ENCODE measurements at regions not wholly inside any gene's neighbourhood (a gene's known extent, or its start where the extent isn't known, plus 50 kb on each side); places are given as distances from the start of the nearest gene placed in this dataset.

DNA sequence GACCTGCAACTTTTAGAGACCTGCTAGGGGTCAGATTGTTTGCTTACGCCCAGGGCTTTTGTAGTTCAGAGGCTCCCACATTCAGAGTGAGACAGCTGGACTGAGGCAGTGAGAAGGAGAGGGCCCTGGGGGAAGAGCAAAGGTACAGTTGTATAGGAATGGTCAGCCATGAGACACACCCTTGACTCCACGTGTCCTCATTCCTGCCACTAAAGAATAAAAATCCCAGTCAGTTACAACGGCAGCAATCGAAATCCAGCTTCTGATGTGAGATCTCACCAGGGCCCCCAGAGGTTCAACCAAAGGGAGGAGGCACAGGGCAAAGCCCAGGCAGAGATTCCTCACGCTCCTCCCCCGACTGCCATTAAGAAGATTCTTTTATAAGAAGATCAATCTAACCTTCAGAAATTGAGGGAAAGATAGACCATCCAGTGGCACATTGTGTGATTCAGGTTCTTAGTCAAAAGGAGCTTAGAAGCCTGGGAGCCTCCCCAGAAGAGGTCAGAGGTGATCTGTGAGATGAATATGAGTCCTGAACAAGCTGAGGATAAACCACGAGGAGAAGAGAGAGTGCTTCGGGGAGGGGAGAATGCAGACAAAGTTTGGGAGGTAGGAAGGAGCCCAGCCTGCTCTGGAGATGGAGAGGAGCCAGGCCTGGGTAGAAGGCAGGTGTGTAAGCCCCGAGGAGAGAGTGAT is 317.0 kb downstream of the CYP26B1 start:
- no peak for DNase-seq

DNA sequence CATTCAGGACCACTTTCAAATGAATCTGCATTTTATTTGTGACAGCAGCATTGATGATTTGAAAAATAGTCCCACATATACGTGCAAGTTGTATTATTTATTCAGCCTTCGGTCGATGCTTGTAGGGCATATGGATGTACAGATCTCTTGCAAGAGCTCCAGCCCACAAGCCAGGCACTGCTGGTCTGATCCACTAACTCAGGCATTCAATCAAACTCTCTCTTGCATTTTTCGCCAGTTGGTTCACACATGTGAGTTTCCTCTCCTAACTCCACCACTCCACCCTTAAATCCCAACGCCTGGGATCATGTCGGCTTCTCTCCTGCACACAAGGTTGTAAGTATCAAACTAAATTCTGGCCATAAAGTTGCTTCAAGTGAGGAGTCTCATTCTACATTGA is 318.7 kb downstream of the CYP26B1 start:
- Histone ChIP-seq H3K27me3 (no peaks in the 10 kb centered on the region), H3K27ac (no peak overlapping the region), H3K36me3 (no peaks in the 10 kb centered on the region), H3K9me3 (no peaks in the 10 kb centered on the region), H3K4me3 (no peak overlapping the region), H3K4me1 (no peaks in the 10 kb centered on the region)
- FAIRE-seq (no peak), ATAC-seq (no peak), DNase-seq (no peak)
- TF ChIP-seq, protein P1, sequence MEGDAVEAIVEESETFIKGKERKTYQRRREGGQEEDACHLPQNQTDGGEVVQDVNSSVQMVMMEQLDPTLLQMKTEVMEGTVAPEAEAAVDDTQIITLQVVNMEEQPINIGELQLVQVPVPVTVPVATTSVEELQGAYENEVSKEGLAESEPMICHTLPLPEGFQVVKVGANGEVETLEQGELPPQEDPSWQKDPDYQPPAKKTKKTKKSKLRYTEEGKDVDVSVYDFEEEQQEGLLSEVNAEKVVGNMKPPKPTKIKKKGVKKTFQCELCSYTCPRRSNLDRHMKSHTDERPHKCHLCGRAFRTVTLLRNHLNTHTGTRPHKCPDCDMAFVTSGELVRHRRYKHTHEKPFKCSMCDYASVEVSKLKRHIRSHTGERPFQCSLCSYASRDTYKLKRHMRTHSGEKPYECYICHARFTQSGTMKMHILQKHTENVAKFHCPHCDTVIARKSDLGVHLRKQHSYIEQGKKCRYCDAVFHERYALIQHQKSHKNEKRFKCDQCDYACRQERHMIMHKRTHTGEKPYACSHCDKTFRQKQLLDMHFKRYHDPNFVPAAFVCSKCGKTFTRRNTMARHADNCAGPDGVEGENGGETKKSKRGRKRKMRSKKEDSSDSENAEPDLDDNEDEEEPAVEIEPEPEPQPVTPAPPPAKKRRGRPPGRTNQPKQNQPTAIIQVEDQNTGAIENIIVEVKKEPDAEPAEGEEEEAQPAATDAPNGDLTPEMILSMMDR (IDR thresholded peaks at IDR 0.05) = no peak
- 85 to 89% methylated on average over 6 of the region's 6 CpGs for WGBS, 2 donors
- intact Hi-C loops (cut with DNase I) = no loop called here

More for the DNA sequence above, 317.0 kb downstream of the CYP26B1 start:
- no peak overlapping the region for H3K4me3 ChIP-seq
- 68 to 81% methylated on average over 9 of the region's 9 CpGs for WGBS, 2 donors
- H3K27ac ChIP-seq = no peak overlapping the region
- intact Hi-C loops (cut with DNase I) = no loop called here
- H3K9me3 ChIP-seq = no peaks in the 10 kb centered on the region
- H3K4me1 ChIP-seq = no peaks in the 10 kb centered on the region
- no peaks in the 10 kb centered on the region for H3K36me3 ChIP-seq
- TF ChIP-seq, protein P1 (IDR thresholded peaks at IDR 0.05) = no peak
- H3K27me3 ChIP-seq = no peaks in the 10 kb centered on the region
- FAIRE-seq (no peak), ATAC-seq (no peak)

DNA sequence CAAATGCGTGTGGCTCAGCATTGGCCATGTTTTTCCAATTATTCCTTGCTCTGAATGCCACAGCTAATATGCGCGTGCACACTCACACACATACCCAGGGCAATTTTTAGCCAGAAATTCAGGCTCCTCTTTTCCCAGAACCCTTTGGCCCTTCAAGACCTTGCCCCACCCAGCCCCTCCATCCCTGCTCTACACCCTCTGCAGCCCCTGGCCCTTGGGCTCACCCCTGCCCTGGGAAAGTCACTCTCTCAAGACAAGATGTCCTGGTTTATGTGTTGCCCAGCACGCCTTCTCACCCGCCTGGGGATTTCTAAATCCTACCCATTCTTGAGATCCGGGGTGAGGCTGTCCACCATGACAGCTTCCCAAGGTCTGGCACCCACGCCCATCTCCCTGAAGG is 319.7 kb downstream of the CYP26B1 start:
- H3K27ac ChIP-seq = no peak overlapping the region
- H3K36me3 ChIP-seq = no peaks in the 10 kb centered on the region
- H3K9me3 ChIP-seq = no peaks in the 10 kb centered on the region
- H3K4me1 ChIP-seq = no peaks in the 10 kb centered on the region
- TF ChIP-seq, protein P1 (IDR thresholded peaks at IDR 0.05) = no peak
- no peaks in the 10 kb centered on the region for H3K27me3 ChIP-seq
- H3K4me3 ChIP-seq = no peak overlapping the region
- no peak for FAIRE-seq
- no peak for DNase-seq
- intact Hi-C loops (cut with DNase I) = no loop called here
- 91 to 94% methylated on average over 7 of the region's 7 CpGs for WGBS, 2 donors
- ATAC-seq = no peak

DNA sequence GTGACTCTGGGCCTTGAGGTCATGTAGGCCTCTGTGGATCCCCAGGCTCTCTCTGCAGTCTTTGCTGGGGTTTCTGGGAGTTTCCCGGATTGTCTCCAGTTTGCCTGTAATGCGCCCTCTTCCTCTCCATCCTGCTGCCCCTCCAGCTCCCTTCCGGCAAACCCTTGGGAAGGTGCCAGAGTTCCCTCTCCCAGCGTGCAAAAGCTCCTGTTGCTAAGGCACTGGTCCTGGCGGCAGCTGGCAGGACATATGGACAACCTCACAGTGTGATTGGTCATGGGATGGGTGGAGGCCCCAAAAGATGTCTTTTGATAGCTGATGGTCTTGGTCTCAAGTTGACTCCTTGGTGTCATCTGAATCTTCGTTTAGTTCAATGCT is 320.1 kb downstream of the CYP26B1 start:
- TF ChIP-seq, protein P1 (IDR thresholded peaks at IDR 0.05) = no peak
- no peaks in the 10 kb centered on the region for H3K9me3 ChIP-seq
- FAIRE-seq (no peak), ATAC-seq (no peak), DNase-seq (no peak)
- H3K36me3 ChIP-seq = no peaks in the 10 kb centered on the region
- WGBS, 2 donors = 94 to 95% methylated on average over 6 of the region's 6 CpGs
- H3K27ac ChIP-seq = no peak overlapping the region
- no peaks in the 10 kb centered on the region for H3K4me1 ChIP-seq
- H3K4me3 ChIP-seq = no peak overlapping the region
- intact Hi-C loops (cut with DNase I) = no loop called here
- H3K27me3 ChIP-seq = no peaks in the 10 kb centered on the region

- TF ChIP-seq, protein P1 (IDR thresholded peaks at IDR 0.05) = no peak
These were observed 320.7 kb downstream of the CYP26B1 start for GRCh38 chr2:71826826-71827523.

More at GRCh38 chr2:71826826-71827523, 320.7 kb downstream of the CYP26B1 start:
- ATAC-seq = no peak
- no peak for DNase-seq
- intact Hi-C loops (cut with DNase I) = no loop called here
- Histone ChIP-seq H3K4me3 (no peak overlapping the region), H3K4me1 (no peaks in the 10 kb centered on the region), H3K27me3 (no peaks in the 10 kb centered on the region), H3K9me3 (no peaks in the 10 kb centered on the region), H3K36me3 (no peaks in the 10 kb centered on the region), H3K27ac (no peak overlapping the region)
- WGBS, 2 donors = 80 to 83% methylated on average over 5 of the region's 5 CpGs
- FAIRE-seq = no peak
